HCT116 (cell line): ENCODE measurements at regions not wholly inside any gene's neighbourhood (a gene's known extent, or its start where the extent isn't known, plus 50 kb on each side); places are given as distances from the start of the nearest gene placed in this dataset.

Experiments used
- CTCF ChIP-seq, 3 experiments: fragments of 200-600 bp in 1 of 3; sonication (generic) in 1 of 3; IDR thresholded peaks in 2 of 3; conservative IDR thresholded peaks in 1 of 3; 2 replicates each; pipeline ENCODE4 v1.5.1; 2012 to 2017; ENCODE audit warnings: low read depth in 2 of 3, low read length in 2 of 3, antibody characterized with exemption in 1 of 3, borderline replicate concordance in 1 of 3, control low read depth in 1 of 3, mild to moderate bottlenecking in 1 of 3, mixed read lengths in 1 of 3, mixed run types in 1 of 3, moderate library complexity in 1 of 3; ENCODE audit not compliant: insufficient read depth in 1 of 3
- RAD21 ChIP-seq: IDR thresholded peaks from 2 replicates; pipeline ENCODE4 v1.6.1; 2012; ENCODE audit warnings: low read depth, mild to moderate bottlenecking
- ZBTB33 ChIP-seq: IDR thresholded peaks from 2 replicates; pipeline ENCODE4 v1.6.1; 2011; ENCODE audit warnings: mild to moderate bottlenecking, low read length, moderate library complexity; ENCODE audit not compliant: insufficient replicate concordance; ENCODE audit errors: extremely low read depth

DNA sequence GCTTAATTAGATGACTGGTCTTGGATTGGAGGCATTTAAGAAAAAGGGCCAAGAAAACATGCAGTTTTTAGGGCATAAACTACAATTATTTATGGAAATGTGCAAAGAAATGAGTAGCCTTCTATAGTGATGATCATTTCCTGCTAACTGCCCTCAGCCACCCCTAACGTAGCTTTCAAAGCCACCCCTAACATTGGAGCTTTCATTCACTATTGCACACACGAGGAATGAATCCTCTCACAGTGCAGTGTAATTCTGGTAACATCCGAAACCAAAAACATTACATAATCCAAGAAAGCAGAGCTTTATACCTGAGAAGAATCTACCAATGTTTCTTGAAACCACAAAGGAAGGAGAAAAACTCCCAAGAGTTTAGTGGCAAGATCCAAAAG is 1003.6 kb downstream of the TMEM121 start:
- TF ChIP-seq CTCF (IDR thresholded peaks at IDR 0.05 in 2 of 3, conservative IDR thresholded peaks at IDR 0.05 in 1 of 3; ENCODE audit: borderline replicate concordance in 1 of 3, insufficient read depth in 1 of 3, low read depth in 2 of 3, low read length in 2 of 3) (no peak), RAD21 (no peak), ZBTB33 (no peak)
